LHCN-M2 (cell line): ENCODE measurements at regions not wholly inside any gene's neighbourhood (a gene's known extent, or its start where the extent isn't known, plus 50 kb on each side); places are given as distances from the start of the nearest gene placed in this dataset.

Source experiments
- DNase-seq: peaks from one replicate; pipeline ENCODE4 v3.0.0-alpha.2; 2012; ENCODE audit warnings: low read depth

DNA sequence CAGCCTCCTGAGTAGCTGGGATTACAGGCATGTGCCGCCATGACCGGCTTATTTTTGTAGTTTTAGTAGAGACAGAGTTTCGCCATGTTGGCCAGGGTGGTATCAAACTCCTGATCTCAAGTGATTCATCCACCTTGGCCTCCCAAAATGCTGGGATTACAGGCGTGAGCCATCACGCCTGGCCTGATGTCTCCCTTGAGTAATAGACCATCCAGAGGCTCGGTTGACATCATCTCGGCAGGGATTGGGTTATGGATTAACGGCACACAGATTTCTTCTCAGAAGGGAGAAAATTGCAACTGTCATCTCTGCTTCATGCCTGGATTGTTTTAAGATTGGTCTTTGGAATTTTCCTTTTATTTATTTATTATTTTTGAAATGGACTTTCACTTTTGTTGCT lies 239.2 kb upstream of the LARGE1 start:
- DNase-seq = no peak

DNA sequence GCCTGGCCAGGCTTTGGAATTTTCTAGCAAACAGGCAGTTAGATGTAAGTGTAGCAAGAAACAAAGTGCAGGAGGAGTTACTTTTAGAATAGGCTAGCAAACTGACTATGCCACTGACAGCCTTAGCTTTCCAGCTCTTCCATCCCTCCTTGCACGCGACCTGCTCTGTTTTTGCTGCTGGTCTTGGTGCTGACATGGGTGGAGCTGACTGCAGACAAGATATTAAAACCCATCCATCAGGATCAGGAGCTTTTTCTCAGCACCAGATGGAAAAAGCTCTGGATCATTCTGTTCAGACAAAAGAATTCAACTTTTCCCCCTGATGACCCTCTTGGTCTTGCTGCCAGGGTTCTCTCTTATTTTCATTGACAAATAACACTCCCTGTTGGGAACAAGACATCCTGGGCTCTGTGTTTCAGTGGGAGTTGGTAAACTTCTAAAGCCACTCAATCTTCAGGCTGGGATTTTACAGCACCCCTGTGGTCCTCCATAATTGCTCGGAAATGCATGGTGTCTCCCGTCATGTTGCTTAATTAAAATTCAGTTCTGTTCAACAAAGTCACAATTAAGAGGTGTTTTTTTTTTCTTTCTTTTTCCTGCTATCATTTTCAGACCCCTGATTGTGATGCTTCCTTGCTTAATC lies 240.0 kb upstream of the LARGE1 start:
- no peak for DNase-seq

DNA sequence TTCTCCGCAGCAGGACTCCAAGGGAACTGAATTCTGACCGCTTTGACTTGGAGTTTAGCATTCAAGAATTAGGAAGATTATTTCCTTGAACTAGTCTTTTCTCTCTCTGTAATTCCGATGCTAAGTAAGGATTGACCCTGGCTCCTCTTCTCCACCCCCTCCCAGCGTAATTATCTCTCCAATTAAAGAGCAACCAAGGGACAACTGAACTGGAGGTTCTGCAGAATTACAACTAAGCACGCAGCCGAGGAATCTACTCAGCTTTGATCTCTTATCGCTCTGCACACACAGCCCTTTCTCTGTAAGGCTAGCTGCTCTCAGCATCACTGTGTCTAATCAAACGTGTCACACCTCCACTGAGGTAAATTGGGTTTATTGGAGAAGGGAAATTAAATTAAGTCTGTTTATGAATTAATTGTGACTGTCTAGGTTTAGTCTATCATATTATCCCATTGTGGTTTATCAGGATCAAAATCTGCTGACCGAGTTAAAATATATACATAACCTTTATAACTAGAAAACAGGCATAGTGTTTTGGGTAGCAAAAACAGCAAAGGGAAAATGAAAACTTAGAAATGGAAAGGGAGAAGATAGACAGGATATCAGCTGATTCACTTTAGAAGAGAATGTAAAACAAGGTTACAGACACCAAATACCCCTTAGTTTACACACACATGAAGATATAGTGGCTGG lies 241.3 kb upstream of the LARGE1 start:
- no peak for DNase-seq

DNA sequence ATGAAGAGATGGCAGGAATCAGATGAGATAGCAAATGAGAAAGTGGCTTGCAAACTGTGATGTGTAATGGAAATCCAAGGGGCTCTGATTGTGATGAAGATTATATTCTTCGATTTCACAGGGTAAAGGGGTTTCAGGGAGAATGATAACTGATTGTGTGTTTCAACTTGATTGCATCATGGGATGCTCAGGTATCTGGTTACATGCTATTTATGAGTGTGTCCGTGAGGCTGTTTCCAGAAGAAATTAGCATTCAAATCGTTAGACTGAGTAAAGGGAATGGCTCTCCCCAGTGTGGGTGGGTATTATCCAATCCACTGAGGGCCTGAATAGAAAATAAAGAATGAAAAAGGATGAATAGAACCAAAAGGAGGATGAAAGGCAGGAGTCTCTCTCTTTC lies 278.7 kb upstream of the LARGE1 start:
- no peak for DNase-seq

DNA sequence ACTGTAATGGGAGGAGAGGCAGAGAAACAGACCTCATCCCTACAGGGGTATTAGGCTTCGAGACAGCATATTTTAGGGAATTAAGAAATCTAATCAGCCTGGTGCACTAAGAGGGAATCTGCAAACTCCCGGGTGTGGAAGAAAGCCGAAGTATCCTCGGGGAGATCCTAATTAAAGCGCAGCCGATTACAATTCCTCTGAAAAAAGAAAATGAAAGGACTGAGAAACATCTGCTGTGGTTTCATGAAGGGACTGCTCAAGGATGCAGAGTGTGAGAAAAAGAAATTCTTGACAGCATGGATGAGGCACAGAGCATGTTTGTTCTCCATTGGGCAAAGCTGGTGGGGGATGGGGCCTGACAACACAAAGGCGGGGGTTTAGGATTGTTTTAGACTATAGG lies 290.0 kb upstream of the LARGE1 start:
- DNase-seq = no peak

DNA sequence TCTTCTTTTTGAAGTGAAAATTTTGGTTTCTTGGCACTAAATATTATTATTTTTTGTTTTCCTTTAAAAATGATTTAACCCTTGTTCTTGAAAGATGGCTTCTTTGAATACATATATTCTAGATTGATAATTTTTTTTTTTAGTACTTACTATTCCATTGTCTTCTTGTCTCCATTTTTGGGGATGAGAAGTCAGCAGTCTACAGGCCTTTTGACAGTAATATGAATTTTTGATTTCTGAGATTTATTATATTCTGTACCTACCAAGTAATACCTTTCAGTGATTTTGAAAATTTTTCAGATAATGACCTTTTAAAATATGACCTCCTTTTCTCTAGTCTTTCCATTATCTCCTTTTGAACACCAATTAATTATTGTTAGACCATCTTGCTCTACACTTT lies 294.1 kb upstream of the LARGE1 start:
- DNase-seq = no peak

DNA sequence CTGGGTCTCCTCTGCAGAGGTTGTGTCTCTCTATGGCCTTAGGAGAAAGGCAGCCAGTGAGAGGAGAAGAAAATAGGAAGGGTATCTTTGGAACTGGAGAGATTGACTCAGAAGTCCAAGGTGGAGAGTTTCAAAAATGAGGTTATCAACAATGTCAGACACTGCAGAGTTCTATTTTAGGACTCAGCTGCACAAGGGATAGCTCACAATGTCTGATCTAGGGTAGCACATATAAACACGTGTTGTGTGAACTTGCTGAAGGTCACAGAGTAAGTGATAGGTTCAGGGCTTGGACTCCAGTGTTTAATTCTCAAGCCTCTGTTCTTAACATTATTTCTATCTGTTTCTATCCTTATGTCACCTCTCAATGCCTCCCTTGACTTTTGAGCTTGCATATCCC lies 305.0 kb upstream of the LARGE1 start:
- DNase-seq = no peak

DNA sequence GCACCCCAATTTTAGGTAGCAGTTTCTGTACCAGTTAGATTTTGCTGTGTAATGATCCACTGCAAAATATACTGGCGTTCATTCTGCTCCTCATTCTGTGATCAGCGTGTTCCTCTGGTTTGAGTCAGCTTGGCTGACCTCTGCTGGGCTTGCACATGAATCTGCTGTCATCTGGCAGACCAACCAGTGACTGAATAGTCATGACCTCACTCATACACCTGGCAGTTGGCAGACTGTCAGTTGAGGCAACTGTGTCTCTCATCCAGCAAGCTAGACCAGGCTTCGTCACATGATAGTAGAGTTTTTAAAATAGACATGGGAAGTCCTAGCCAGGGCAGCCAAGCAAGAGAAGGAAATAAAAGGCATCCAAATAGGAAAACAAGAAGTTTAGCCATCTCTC lies 316.3 kb upstream of the LARGE1 start:
- DNase-seq = no peak

DNA sequence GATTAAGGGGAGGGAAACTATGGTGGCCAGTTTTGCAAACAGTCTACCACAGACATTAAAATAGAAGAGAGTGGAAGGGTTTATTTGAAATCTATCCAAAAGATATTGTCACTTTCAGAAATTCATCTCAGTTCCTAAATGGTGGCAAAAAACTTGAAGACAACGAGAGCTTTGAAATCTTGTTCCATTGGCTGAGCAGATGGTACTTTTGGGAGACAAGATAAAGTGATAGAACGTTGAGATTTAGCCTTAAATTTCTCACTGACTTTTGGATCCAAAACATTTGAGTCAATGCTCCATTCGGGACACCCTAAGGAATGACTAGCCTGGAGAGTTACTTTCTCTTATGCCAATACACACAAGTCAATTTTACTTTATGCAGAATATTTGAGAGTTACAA lies 319.1 kb upstream of the LARGE1 start:
- DNase-seq = no peak

DNA sequence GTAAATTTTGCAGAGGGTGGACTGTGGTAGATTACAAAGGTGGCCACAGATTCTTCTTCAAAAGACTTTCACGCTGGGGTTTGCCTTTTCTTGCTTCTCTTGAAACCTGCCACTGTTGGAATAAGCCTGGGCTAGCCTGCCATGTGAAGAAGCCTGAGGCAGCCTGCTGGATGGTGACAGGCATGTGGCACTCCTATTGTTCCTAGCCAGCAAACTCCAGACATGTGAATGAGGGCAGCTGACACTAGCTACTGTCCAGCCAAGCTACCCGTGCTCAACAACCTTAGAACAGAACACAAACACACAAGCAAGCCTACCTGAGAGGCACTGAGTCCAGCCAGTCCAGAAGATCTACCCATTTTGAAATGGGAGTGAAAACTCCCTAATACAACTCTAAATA lies 322.7 kb upstream of the LARGE1 start:
- no peak for DNase-seq

DNA sequence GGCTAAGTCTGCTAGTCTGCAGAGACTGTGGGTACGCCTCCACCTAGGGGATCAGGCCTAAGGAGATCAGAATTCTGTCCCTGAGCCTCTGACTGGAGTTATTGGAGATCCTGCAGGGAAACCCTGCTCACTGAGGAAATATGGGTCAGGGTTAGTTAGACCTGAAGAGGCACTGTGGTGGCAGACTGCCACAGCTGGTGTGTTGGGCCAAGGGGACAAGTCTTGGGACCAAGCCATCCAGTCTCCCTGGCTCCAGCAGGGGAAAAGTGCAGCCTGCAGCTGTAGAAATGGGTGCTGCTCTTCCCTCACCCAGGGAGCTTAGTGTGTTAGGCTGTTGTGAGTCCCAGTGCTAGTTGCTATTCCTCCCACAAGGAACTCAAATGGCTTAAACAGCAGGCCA lies 334.8 kb upstream of the LARGE1 start:
- no peak for DNase-seq

DNA sequence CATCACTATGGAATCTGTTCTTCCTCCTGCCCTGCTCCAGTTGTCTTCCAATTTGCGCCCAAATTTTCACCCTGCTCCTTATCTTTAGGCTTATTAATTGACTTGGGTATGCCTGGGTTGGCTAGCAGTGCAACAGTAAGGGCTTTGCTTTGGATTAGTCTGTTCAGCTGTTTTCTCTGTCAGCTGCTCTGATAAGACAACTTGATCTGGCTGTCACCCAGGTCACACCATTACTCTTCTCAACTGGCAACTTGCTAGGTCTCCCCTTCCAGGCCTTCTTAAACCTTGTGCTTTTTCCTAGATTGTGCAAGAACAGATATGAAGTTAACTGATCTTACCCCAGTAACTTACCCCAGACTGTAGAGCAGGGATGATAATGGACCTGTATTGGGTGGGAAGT lies 357.8 kb upstream of the LARGE1 start:
- no peak for DNase-seq

DNA sequence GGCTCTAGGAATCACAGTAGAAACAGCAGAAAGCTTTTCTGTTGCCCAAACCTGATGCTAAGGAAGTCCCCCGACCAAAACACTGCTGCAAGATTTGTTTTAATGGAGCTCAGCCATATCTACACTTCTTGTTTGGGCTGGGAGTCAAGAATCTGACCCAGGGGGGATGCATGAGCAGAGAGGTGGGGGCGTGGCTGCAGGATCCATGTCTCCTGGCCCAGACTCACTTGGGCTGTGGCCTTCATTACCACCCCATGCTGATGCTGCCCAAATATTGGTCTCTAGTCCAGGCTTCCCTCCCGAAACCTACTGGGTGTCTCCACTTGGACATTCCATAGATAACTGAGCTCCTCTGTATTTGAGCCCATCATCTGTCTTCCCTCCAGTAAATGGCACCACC lies 361.5 kb upstream of the LARGE1 start:
- DNase-seq = no peak

DNA sequence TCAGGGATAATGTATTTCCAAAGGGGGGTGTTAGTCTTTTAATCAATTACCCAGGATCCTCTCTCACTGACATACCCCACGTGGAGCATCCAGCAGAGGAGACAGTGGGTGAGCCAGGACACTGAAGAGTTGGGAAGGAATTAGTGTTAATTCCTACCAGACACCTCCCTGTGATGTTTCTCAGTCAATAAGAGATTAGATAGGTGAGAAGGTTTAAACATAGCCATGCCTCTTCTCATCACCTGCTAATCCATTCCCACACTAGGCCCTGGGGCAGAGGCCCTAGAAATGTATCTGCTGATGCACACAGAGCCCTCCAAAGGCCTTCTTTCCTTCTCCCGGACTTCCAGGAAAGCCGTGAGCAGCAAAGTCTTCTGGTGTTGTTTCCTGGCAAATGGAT lies 363.6 kb upstream of the LARGE1 start:
- DNase-seq = no peak

DNA sequence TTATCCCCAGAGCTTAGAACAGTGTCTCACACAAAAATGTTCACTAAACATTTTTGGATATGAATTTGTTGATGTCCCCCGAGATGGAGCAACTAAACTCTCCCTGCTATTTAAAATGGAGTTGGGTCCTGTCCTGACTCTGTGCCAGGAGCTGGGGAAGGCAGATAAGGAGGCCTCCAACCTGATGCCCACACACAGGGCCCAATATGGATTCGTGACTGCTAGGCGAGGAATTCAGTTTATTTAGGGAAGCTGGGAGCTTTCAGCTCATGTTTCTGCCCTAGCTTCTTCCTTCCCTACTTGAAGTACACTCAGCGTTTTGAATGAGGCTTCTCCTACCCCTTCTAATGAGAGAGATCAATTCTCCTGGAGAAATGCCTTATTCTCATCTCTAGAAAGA lies 373.0 kb upstream of the LARGE1 start:
- DNase-seq = no peak

DNA sequence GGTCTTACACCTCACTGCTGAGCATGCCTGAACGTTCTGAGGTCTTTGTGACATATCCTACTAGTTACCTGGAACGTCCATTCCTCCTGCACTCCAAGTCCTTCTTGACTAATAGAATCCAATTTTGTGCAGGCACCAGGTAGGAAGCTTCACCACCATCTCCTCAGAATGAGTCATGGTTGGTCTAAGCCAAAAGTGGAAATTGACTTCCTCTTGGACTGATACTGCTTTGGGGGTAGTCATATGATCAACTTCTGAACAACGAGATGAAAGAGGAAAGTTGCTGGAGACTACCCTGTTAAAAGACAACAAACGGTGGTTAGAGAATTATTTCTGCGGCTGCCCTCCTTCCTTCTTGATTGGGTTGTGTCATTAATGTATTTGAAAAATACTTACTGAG lies 374.2 kb upstream of the LARGE1 start:
- no peak for DNase-seq

DNA sequence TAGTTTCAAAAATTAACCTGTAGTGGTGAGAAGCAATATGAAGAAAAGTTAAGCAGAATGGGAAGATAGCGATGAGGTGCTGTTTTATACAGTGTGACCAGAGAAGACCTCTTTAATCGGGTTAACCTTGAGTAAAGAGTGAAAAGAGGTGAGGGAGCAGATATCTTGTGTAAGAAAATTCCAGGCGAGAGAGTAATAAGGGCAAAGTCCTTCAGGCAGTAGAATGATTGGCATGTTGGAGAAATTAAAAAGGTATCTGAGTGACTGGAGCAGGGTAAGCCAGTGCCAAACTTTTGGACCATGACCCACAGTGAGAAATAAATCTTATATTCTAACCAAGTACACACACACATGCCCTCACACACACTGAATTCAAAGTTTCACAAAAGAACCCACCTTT lies 374.7 kb upstream of the LARGE1 start:
- DNase-seq = no peak

DNA sequence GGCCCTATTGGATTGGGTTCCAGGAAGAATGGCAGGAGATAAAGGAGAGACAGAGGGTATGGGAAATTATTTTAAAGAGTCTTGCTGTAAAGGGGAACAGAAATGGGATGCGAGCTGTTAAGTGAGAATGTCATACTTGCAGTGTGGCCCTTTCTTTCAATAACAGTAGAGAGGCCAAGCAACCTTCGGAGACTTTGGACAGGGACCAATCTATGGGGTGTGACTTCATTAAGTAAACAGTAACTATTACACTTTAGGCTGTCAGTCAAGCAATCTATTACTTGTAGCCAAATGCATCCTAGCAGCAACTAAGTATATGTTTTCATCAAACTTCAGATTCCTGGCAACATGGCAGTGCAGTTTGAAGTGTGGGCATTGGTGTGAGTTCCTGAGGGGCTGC lies 376.2 kb upstream of the LARGE1 start:
- DNase-seq = no peak

DNA sequence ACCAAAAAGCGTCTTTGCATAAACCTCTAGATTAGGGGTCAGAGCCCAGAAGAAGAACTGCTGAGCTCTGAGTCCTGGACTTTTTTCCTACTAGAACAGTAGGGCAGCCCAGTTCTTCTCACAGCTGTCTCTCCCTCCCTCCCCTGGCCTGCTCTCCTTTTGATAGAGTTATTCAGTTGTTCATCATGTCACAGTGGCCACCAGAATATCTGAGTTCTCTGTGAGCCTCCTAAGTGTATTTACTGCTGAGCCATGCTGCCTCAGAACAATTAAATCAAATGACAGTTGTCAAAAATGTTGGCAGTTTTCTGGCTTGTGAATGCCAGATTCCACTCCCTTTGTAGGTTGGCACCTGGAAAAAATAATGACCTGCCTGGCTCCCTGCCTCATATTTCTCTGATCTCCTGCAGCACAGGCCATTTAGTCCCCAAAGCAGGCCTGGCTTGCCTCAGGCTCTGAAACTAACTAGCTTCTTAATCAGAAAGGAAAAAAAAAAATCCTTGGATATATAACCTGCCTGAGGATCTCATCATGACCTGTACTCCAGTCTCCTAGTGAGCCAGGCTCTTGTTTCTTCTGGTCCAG lies 377.4 kb upstream of the LARGE1 start:
- DNase-seq = no peak

DNA sequence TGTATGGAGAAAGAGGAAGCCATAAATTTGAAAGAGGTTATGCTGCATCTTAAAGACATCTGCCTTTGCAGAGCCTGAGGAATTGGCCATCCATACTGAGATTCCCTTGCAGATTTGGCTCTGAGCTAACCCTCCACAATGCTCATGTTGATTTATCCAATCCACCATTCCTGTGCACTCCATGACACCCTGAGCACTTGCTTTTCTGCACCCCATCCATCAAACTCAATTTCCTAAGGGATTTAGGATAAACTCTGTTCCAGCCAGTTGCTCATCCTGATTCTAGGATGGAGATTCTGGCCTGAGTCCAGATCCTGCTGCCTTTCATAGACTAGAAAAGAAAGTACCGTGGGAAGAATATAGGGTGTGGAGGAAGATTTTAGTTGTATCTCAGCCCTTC lies 379.2 kb upstream of the LARGE1 start:
- DNase-seq = no peak

DNA sequence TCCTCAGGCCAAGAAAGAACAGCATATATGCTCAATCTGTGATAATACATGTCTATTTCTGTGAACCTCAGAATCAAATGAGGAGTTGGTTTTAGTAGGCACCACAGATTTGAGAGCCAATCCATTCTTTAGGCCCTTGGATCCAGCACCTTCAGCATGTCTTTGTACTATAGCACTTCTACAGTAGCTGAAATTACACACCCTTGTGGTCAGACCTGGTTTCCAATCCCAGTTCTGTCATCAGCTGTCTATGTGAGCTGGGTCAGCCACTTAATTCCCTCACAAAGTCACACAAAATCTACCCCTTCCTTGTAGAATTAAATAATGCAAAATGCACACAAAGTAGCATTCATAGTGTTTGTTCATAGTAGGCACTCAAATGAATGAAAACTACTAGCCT lies 381.3 kb upstream of the LARGE1 start:
- no peak for DNase-seq

DNA sequence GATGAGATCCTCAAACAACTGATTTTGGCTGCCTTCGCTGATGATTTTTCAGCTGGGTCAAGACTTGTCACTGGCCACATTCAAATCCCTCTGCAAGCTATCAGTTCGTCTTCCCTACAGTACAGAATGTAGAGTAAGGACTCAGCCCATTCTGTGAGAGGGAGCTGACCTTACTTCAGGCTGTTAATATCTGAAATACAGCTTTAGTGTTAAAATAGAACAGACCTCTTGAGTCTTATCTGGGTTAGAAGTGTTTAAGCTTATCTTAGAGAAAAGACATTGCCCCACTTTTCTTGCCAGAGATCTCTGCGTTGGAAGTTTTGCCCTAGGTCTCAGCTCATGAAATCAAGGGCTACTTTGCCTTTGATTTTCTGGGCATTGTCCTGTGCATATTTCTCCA lies 383.4 kb upstream of the LARGE1 start:
- DNase-seq = no peak

DNA sequence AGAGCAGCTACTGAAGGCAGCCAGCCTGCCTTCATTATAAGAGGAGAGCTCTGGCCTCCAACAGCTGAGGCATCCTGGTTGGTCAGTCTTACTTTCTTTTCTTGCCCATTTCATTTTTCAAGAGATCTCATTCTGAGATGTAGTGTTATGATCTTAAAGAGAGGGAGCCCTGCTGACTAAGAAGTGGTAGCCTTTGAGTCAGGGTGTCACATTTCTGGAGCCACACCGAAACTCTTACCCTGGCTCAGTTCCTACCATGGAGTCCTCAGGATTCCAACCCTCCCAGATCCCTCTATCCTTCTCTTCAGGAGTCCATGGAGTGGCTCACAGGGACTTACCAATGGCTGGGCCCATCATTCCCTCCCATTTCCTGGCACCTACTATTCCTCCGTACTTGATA lies 386.1 kb upstream of the LARGE1 start:
- DNase-seq = no peak

DNA sequence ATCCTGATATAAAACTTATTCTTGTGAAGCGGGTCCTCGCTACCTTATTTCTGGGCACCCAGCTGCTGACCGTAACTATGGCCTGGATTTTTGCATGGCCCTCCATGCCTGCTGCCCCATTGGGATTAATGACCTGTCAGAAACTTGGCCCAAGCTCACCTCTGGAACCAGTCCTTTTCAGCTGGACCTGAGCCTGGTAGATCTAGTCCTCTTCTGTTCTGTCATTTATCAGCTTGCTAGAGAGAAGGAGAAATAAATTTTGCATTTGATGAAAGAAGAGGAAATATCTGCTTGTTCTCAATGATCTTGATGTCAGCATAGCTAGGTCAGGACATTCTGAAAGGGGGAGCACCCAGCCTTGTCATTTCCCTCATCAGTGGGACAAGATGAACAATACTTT lies 387.8 kb upstream of the LARGE1 start:
- no peak for DNase-seq
